IPS-NIHi7 (cell line): ENCODE measurements at regions not wholly inside any gene's neighbourhood (a gene's known extent, or its start where the extent isn't known, plus 50 kb on each side); places are given as distances from the start of the nearest gene placed in this dataset.
A peak's percentile ranks its signal among the peaks of the same experiment; 100 is the strongest.
"Not testable (repeated sequence)": the region's sequence is repeated elsewhere in the genome, so short reads cannot be mapped to it uniquely, and the experiment has no call there.

Experiments
- DNase-seq: peaks from one replicate; pipeline ENCODE4 v3.0.0; 2012; ENCODE audit warnings: mixed read lengths; ENCODE audit errors: extremely low spot score

DNA sequence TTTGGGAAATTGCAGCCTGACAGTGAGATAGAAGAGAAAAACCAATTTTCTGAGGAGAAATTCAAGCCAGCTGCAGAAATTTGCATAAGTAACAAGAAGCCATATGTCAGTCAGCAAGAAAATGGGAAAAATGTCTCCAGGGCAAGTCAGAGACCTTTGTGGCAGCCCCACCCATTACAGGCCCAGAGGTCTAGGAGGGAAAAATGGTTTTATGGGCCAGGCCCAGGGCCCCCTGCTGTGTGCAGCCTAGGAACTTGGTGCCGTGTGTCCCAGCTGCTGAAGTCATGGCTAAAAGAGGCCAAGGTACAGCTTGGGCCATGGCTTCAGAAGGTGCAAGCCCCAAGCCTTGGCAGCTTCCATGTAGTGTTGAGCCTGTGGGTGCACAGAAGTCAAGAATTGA, 296.1 kb downstream of the TTC6 start:
- not testable (repeated sequence) for DNase-seq

DNA sequence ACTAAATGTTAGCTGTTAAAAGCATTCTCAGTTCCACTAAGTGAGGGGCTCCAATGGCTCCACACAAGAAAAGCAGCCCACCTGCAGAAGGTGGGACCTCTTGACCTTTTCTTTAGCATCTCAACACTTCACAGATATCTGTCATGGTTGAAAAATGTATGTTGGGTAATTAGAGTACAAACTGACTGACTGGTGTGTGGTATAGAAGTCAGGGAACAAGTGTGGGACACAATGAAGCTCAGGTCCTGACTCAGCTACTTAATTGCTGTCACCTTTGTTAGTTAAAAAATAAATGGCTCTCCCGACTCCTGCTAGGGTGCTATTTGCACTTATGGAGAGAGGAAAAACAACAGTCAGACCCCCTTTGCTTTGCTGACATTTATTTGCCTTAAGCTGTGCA, 299.0 kb downstream of the TTC6 start:
- DNase-seq: no peak

DNA sequence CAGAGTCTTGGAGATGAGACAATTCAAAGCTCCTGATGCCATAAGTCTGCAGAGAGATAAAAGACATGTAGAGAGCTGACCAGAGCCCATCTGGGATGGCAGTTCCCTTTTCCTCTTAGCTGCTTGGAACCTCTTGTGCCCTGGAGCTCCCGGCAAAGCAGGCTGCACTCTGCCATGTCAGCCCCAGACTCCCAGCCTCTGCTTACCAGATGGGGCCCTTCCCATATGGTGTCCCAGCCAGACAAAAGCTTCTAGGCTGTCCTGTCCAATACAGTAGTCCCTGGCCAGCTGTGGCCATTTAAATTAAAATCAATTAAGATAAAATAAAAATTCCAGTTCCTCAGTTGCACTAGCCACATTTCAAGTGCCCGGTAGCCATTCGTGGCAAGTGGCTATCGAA, 303.9 kb downstream of the TTC6 start:
- no peak for DNase-seq

DNA sequence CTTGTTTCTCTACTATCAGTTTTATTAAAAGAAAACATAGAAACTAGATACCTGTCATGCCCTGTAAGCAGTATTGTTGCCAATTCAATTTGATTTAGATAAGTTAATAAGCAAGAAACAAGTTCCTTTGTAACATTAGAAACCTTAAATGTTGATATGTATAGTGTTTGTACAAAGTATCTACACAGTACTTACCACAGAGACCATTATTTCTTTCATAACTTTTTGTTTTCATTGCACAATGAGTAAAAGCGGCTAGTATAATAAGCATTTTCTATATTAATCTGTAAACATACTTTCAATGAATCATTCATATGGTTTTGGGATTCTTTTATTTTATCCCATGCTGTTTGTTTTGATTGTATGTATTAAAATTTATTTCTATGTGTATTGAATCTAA, 305.1 kb downstream of the TTC6 start:
- DNase-seq: no peak

DNA sequence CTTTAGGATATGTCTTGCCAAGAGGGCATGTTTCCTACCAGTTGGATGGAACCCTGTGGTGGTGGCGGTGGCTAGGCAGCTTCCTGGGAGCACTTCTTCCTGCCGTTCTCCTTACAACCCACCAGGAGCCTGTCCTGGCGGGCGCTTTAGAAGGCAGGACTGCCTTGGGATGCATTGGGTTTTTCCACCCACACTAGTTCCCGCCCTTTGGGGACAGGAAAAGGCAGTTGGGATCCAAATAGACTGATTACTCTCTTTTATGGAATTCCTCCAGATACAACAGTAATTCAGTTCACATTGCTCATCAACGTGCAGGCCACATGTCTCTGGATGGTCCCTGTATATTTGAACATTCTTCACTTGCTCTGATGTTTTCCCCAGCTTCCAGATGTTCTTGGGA, 305.7 kb upstream of the SSTR1 start:
- DNase-seq: peak; percentile 13

DNA sequence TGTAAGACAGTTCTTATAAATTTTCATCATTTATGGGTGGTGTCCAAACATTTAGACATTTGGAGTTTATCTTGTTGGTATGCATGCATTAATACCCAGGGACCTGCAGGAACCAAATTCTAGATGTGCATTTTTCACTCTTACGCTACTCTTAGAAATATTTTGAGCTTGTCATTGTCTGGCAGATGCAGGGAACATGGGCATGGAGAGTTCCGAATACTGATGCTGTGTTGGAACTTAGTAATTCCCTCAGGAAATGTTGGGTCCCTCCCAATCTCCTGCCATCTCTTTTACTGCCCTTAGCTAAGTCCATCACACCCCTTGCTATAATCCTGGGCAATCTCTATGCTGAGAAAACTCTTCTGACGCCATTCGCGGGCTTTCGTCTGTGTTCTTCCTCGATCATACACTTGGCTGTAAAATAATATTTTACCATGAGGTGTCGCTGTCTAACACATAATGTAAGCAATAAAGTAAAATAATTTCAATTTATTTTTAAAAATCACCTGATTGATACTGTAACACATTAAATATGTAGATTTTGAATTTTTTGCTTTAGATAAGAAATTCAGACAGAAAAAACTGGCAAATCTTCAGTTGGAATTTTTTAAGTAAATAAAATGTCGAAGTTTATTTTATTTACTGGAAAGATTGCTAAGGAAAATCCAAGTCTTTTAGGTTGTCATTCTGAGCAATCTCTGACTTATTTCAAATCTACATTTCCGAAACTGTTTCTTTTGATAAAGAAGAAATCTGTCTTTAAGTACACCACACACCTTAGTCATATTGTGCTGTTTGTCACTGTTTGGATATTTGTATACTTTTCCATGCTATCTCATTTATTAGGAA, 304.1 kb upstream of the SSTR1 start:
- peak; percentile 41 for DNase-seq

DNA sequence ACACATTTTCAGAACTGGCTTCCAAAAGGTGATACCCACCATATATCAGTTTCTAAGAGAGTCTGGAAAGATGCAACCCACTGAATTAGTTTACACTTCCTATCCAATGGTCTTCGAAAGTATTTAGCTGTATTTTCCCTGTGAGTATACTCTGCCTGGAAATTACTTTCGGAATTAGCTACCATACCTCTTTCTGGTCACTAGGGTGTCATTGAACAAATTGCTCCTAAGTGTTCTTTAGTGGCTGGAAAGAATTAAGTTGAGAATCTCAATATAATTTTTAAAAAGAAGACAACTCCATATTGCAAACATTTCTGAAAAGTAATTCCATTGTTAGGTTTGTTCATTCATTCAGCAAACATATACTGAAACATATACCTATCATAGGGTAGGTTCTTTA, 283.1 kb upstream of the SSTR1 start:
- DNase-seq: no peak

DNA sequence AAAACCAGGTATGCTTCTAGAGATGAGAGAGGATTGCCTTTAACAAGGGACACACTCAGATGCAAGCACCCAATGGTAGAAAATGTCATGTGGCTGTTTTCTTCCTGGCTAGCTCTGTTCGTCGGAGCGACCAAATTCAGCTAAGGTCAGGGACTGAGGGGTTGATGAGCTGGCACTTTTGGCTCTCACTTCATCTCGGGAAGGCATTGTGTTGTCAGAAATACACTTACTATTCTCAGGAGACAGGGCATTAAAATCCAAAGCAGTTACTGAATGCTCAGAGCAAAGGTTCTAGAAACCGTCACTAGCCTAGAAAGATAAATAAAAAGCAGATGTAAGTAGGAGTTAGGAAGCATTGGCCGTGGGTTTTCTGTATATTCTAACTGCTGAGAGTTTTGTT, 275.7 kb upstream of the SSTR1 start:
- no peak for DNase-seq

DNA sequence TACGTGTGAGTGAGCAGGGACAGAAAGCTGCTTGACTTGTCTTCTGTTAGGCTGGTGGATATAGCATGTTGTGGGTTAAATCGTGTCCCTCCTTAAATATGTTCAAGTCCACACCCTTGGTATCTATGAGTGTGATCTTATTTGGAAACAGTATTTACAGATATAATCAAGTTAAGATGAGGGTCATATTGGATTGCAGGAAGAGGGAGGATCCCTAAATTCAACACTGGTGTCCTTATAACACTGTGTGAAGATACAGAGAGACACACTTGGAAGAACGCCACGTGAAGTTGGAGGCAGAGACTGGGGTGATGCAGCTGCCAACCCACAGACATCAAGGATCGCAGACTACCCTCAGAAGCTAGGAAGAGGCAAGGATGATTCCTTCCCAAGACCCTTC, 275.2 kb upstream of the SSTR1 start:
- DNase-seq: no peak

DNA sequence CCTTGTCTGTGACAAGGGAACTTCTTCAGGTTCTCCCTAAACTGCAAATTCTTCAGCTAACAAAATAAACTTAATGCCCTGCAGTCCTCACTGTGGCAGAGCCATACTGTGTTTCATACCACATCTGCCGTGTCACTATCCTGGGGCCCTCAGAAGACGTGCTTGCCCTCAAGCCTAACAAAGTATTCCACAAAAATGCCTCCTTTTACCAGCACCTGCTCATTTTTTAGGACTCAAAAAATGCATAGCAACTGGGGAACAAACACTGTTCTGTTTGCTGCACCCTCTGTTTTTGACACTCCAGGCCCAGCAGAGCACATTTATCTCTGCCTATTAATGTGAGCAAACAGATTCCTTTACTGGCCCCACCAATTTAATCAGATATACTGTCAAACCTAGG, 270.7 kb upstream of the SSTR1 start:
- no peak for DNase-seq

DNA sequence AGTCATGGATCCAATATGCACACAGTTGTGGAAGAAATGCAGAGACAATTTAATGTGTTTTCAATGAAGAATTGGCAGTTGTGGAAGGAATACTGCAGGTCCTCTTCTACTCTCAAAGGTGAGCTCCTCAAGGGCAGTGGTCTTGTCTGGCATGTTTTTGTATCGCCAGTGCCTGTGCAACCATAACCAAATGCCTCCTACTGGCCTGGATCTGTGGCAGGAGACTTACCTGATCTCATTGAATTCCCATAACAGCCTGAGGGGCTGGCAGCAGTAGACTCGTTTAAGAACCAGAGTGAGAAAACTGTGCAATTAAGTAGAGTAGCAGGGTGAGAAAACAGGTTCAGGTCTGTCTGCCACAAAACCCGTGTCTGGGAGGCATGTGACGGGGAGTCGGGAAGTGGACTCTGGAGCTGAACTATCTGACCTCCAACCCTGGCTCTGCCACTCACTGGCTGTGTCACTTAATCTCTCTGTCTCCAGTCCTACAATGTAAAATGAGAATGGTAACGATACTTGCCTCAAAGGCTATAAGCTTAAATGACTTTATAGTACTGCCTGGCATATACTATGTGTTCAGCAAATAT, 268.2 kb upstream of the SSTR1 start:
- DNase-seq: no peak

DNA sequence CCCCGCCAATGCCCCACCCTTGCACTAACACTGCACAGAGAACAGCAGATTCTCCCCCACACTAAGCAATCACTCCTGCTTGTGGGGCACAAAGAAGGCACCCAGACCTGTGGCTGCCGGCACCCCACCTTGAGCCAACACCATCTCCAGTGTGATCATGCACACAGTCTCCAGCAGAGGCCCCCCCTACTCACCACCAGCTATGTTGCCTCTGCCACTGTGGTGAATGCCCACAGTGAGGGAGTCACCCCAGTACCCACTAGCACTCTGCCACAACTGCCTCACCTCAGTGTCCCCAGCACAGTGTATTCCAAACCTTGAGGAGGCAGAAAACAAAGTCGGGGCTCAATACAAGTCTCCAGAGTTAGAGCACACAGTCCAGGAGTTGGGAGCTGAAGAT, 261.7 kb upstream of the SSTR1 start:
- DNase-seq: no peak

DNA sequence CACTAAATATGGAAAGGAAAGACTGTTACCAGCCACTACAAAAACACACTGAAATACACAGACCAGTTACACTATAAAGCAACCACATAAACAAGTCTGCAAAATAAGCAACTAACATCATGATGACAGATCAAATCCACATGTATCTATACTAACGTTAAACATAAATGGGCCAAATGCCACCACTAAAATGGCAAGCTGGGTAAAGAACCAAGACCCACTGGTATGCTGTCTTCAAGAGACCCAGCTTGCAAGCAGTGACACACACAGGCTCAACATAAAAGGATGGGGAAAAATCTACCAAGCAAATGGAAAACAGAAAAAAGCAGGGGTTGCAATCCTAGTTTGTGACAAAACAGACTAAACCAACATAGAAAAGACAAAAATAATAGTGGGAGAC, 260.9 kb upstream of the SSTR1 start:
- no peak for DNase-seq

DNA sequence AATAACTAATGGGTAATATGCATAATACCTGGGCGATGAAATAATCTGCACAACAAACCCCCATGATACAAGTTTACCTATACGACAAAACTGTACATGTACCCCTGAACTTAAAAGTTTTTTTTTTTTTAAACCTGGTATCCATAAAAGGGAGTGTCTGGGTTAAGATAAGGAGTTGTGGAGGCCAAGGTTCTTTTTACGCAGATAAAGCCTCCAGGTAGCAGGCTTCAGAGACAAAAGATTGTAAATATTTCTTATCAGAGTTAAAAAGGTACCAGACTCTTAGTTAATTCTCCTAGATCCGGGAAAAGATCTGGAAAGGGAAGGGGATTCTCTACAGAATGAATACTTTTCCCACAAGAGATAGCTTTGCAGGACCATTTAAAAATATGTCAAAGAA, 259.4 kb upstream of the SSTR1 start:
- DNase-seq: no peak

DNA sequence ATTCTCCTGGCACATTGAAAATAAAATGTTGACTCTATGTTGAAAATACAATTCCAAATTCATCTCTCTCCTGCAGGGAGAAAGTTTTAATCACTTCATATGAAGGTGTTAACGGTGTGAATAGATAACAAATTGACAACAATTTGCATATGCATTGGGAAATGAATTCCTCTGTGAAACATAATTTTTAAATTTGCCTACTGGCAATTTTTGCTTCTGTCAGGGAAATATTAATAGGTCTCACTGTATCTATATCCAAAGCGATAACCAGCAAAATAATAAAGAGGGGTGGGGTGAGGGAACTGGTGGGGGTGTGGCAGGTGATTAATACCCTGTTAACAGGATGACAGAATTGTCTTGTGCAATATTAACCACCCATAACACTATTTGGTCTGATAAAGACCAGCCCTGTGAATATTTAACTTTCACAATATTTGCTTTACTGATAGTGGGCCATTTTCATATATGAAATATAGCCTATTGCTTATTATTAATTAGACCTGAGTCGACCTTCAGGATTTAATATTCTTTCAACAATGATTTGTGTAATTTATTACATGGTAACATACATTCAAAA, 239.0 kb upstream of the SSTR1 start:
- DNase-seq: no peak

DNA sequence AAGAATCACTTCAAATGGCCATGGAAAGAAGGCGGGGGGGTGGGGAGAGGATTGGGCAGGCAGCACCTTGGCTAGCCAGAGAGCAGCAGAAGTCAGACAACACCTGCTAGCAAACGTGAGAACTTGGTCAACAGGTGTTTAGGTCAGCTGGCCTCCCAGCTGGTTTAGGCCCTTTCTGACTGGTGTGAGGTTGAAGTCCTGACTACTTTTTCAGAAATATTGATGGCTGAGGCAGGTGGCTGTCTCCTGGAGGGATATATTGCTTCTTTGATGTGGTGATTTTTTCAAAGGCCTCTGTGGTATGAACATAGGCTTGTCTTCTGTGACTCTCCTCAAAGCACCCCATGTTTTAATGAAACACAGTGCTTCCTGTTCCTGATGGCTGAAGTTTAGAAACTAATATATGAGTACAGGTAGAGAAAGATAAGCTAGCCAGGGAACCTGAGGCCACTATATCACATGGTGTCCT, 238.2 kb upstream of the SSTR1 start:
- DNase-seq: no peak

DNA sequence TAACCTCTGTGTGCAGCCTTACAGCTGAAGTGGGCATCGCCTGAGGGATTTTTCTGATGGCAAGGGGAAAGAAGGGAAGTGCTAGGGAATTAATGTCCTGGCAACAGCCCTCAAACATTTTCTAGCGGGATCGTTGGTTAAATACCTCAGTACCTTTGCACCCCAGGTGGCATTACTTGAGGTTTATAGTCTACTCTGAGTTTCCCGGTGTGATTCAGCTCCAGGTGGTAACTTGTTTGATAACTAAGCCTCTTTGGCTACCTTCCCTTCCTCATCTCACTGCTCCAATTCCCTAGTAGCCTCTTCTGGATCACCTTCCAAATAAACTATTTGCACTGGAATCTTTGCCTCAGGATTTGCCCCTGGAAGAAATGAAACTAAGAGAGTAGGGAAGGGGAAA, 237.0 kb upstream of the SSTR1 start:
- DNase-seq: no peak

DNA sequence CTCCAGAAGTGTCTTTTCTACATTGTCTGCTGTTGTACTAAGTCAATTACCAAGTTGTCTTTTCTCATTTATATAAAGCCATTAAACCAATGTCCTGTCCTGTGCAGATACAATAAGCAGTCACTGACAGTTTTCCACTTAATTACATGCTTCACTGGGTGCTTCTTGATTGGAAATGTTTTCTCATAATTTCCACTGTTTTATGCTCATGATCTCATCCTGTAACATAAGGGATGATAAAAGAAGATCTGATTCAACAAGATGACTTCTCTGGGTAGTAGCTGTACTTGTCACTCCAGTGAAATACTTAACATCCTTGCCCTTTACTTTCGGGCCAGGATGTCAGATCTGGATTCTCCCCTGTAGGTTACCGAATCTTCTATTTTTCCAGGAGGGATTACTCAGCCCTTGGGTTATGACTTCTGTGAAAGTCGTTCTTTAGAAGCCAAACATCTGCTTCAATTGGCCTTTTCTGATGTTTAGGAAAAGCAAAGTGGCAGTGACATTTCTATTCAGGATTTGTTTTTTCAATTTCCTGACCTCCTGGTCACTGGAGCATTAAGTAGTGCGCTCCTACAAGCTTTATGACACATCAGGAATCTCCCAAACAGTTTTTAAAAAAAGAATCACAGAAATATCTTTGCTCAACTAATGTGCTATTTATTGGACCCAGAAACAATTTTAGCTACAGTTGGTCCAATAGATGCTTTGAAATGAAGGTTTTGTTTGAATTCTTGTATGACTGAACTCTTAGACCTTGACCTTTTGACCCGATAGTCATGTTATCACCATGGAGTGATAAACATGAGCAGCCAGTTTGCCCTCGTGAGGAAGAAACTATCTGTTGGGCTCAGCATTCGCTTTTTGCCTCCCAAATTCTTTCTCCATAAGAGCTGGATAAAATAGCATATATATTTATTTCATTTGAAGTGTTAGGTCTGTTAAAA, 234.5 kb upstream of the SSTR1 start:
- DNase-seq: no peak

DNA sequence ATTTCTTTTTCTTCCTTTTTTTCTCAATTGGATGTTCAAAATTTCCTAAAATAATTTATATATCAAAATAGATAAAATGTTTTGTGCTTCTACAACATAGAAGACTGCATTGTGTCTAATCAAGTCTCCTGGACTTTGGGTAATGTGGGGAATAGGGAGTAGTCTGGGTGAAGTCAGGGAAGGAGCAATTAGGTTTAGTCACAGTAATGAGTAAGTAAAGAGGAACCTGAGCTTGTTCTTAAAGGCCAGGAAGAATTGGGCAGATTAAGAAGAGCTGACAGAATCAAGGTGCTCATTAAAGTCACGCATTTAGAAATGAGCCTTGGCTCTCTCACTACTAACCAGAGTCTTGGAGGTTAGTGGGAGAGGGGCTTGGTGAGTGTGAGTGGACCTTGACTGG, 233.3 kb upstream of the SSTR1 start:
- DNase-seq: no peak

DNA sequence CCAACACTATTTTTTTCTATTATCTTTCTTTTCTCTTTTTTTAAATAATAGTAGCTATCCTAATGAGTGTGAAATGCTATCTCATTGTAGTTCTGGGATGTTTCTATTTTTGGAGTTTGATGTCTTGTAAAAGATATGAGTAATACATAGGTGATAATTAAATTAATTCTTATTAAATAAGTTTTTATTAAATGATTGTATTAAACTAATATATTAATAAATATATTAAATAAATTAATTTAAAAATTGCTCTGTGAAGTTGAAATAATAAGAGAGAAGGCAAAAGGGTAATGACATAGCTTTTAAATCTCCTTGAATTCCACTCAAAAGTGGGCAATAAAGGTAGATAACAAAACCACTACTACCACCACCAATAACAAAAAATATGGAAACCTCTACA, 230.2 kb upstream of the SSTR1 start:
- DNase-seq: no peak

DNA sequence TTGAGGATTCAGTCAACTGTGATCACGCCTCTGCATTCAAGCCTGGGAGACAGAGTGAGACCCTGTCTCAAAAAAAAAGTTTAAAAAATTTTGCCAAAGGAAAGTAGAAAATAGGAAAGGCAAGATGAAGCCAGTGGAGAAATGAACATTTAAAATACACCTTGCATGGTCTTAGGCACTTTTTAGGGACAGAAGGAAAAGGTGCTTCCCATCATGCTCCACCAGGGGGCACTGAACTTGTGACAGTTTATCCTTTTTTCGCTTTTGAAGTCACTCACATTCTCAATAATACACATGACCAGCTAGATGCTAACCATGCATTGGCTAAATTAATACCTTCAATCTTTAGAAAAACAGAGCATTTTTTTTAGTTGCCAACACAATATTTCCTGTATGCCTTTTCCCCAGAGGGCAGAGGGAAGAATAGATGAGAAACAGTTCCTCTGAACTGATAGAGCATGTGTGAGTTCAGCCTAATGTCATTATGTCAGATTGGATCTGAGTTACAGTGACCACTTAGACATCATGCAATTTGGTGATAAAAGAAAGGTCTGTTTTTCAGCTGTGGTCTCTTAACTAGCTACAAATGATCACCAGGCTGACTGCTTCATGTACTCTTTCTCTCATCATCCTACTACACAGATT, 221.8 kb upstream of the SSTR1 start:
- peak; percentile 43 for DNase-seq

DNA sequence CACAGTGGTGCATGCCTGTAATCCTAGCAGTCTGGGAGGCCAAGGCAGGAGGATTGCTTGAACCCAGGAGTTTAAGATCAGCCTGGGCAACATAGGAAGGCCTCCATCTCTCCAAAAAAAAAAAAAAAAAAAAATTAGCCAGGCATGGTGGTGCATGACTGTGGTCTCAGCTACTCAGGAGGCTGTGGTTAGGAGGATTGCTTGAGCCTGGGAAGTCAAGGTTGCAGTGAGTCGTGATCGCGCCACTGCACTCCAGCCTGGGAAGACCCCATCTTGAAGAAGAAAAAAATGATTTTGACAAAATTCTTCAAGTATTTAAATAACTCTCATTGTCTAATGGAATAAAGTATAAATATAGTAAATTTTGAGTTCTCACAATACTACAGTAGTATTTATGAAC, 219.2 kb upstream of the SSTR1 start:
- no peak for DNase-seq
